Fibroblast of mammary gland (primary cell): ENCODE measurements at regions not wholly inside any gene's neighbourhood (a gene's known extent, or its start where the extent isn't known, plus 50 kb on each side); places are given as distances from the start of the nearest gene placed in this dataset.

ENCODE experiments used
- DNase-seq: peaks from one replicate; pipeline ENCODE4 v3.0.0-alpha.2; 2010; ENCODE audit warnings: low read depth
- H3K4me3 ChIP-seq: 2 replicates; pipeline ENCODE4 v1.5.1; 2011; ENCODE audit warnings: low read depth, mild to moderate bottlenecking, low read length, moderate library complexity; ENCODE audit not compliant: control insufficient read depth
- CTCF ChIP-seq: conservative IDR thresholded peaks from 2 replicates; pipeline ENCODE4 v1.5.1; 2011; ENCODE audit warnings: low read depth, low read length, inconsistent platforms; ENCODE audit not compliant: control insufficient read depth, insufficient read depth

- H3K4me3 ChIP-seq, result no peak overlapping the region
- TF ChIP-seq CTCF, result no peak
- DNase-seq, result no peak
Observed at GRCh38 chr2:128685841-128686496, 367.3 kb upstream of the HS6ST1 start.

GRCh38 chr2:128686497-128686859 lies 367.8 kb upstream of the HS6ST1 start:
- no peak overlapping the region for H3K4me3 ChIP-seq
- no peak for TF ChIP-seq CTCF
- no peak for DNase-seq

GRCh38 chr2:128686881-128687555 lies 368.4 kb upstream of the HS6ST1 start:
- no peak for DNase-seq
- no peak for TF ChIP-seq CTCF

GRCh38 chr2:128687565-128687964 lies 368.9 kb upstream of the HS6ST1 start:
- no peak overlapping the region for H3K4me3 ChIP-seq
- TF ChIP-seq CTCF, result no peak
- DNase-seq, result no peak

More at GRCh38 chr2:128686881-128687555, 368.4 kb upstream of the HS6ST1 start:
- H3K4me3 ChIP-seq, result no peak overlapping the region

- TF ChIP-seq CTCF, result no peak
- no peak overlapping the region for H3K4me3 ChIP-seq
- DNase-seq, result no peak
Observed at GRCh38 chr2:128689971-128690370, 371.3 kb upstream of the HS6ST1 start.

- DNase-seq, result no peak
Observed at GRCh38 chr2:128690431-128690830, 371.8 kb upstream of the HS6ST1 start.

More at GRCh38 chr2:128690431-128690830, 371.8 kb upstream of the HS6ST1 start:
- no peak for TF ChIP-seq CTCF
- H3K4me3 ChIP-seq, result no peak overlapping the region
